Renal cortical epithelial cell (primary cell): ENCODE measurements at regions not wholly inside any gene's neighbourhood (a gene's known extent, or its start where the extent isn't known, plus 50 kb on each side); places are given as distances from the start of the nearest gene placed in this dataset.
A peak's percentile ranks its signal among the peaks of the same experiment; 100 is the strongest.
"Not testable (repeated sequence)": the region's sequence is repeated elsewhere in the genome, so short reads cannot be mapped to it uniquely, and the experiment has no call there.

Experiments used
- DNase-seq: peaks from one replicate; pipeline ENCODE4 v3.0.0-alpha.2; 2011; ENCODE audit warnings: low read depth

GRCh38 chr3:170656284-170656683 is 70.4 kb upstream of the SLC7A14 start:
- peak; percentile 30 for DNase-seq

- DNase-seq = no peak
These were observed 67.9 kb upstream of the SLC7A14 start for GRCh38 chr3:170653801-170654200.

- DNase-seq = no peak
These were observed 65.5 kb upstream of the SLC7A14 start for GRCh38 chr3:170651260-170651845.

DNA sequence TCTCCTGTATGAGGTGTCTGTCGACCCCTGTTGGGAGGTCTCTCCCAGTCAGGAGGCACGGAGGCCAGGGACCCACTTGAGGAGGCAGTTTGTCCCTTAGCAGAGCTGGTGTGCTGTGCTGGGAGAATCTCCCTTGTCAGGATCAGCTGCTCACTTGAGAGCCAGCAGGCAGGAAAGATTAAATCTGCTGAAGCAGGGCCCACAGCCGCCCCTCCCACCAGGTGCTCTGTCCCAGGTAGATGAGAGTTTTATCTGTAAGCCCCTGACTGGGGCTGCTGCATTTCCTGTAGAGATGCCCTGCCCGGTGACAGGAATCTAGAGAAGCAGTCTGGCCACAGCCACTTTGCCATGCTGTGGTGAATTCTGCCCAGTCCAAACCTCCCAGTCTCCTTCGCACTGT is 64.7 kb upstream of the SLC7A14 start:
- DNase-seq = not testable (repeated sequence)

DNA sequence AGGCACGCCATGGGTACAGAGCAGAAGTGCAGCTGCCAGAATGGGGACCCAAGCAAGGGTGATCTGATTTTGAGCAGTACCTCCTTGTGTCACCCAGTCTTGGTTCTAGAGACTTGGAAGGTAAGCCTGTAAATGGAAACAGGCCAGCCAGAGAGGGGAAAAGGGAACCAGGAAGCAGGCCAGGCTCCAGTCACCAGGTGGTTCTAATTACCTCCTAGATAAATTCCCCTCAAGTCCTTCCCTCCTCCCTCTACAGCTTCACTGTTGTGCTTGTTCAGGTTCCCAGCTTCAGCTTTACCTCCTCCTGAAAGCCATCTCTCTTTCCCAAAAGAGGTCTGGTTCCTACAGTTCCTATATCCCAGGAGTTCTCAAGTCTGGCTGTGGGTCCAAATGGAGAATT is 58.8 kb upstream of the SLC7A14 start:
- no peak for DNase-seq

DNA sequence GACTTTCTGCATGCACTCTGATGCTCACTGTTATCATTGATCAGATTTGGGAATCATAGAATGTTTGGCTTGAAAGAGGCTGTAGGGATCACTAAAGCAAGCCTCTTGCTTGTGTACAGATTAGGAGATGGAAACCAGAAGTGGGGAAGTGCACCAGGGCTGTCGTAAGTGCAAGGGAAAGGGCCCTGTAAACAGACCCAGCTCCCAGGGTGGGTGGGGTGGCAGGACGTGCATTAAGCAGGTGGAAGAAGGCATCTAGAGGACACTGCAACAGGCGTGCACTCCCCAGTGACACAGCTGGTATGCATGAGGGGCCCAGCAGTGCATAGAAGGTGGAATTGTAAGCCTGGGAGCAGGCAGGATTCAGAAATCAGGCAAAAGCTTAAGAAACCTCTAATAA is 58.0 kb upstream of the SLC7A14 start:
- no peak for DNase-seq

GRCh38 chr3:170642882-170643601 is 57.2 kb upstream of the SLC7A14 start:
- DNase-seq = no peak

GRCh38 chr3:170641510-170642236 is 55.8 kb upstream of the SLC7A14 start:
- no peak for DNase-seq

- no peak for DNase-seq
These were observed 54.9 kb upstream of the SLC7A14 start for GRCh38 chr3:170640737-170641171.

DNA sequence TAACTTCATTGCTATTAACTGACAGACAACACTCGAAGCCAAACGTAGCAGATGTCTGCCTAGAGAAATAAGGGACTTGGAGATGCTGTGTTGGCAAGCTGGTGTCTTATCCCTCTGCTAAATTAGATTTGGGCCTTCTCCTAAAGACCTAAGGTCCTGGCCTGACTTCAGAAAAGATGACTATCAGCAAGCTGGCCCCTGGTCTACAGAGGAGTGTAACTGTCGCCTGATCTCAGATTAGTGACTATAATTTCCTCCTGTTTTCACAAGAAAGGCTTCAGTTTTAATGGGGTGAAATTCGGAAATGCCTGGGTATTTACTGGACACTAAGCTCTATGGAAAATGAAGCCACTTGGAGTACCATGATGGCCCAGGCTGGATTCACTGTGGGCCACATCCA is 53.1 kb upstream of the SLC7A14 start:
- no peak for DNase-seq

DNA sequence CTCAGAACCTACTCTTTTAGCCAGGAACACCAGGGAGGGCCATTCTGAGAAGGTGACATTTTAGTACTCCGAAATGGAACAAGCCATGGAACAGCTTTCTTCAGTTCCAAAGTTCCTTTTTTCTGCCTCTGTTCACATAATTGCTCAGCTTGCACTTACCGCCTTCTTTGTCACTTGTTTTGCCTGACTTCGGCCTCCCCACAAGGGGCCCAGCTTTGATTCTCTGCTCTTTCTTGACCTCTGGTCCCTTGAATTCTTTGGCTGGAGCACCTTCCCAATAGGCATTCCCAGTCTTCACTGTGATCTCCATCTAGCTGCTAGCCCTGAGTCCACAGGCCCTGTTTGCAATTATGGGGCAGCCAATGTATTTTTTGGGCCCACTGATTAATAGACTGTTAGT is 51.4 kb upstream of the SLC7A14 start:
- no peak for DNase-seq

GRCh38 chr3:170636400-170636973 is 50.6 kb upstream of the SLC7A14 start:
- DNase-seq = no peak
